ENCODE measurements at regions not wholly inside any gene's neighbourhood (a gene's known extent, or its start where the extent isn't known, plus 50 kb on each side); places are given as distances from the start of the nearest gene placed in this dataset.

GRCh38 chr9:135196474-135196873 lies 109.0 kb downstream of the OLFM1 start:
- DNase-seq (ENCODE audit: low spot score), result no peak

- DNase-seq (ENCODE audit: low spot score), result no peak
Measured at GRCh38 chr9:135198144-135198543, 110.7 kb downstream of the OLFM1 start.

GRCh38 chr9:135198586-135199285 lies 111.3 kb downstream of the OLFM1 start:
- no peak for DNase-seq (ENCODE audit: low spot score)

GRCh38 chr9:135199489-135199888 lies 112.0 kb downstream of the OLFM1 start:
- DNase-seq (ENCODE audit: low spot score), result no peak

- no peak for DNase-seq (ENCODE audit: low spot score)
Measured at GRCh38 chr9:135201711-135202110, 114.2 kb downstream of the OLFM1 start.

GRCh38 chr9:135204177-135204576 lies 116.7 kb downstream of the OLFM1 start:
- no peak for DNase-seq (ENCODE audit: low spot score)

GRCh38 chr9:135209136-135209535 lies 121.7 kb downstream of the OLFM1 start:
- DNase-seq (ENCODE audit: low spot score), result no peak

- DNase-seq (ENCODE audit: low spot score), result no peak
Measured at GRCh38 chr9:135209852-135210251, 122.4 kb downstream of the OLFM1 start.

GRCh38 chr9:135210676-135211523 lies 123.4 kb downstream of the OLFM1 start:
- no peak for DNase-seq (ENCODE audit: low spot score)

- no peak for DNase-seq (ENCODE audit: low spot score)
Measured at GRCh38 chr9:135211524-135211890, 124.0 kb downstream of the OLFM1 start.

- no peak for DNase-seq (ENCODE audit: low spot score)
Measured at GRCh38 chr9:135212961-135213360, 125.5 kb downstream of the OLFM1 start.

GRCh38 chr9:135213566-135213965 lies 126.1 kb downstream of the OLFM1 start:
- DNase-seq (ENCODE audit: low spot score), result no peak

GRCh38 chr9:135214054-135214640 lies 126.7 kb downstream of the OLFM1 start:
- DNase-seq (ENCODE audit: low spot score), result no peak

- no peak for DNase-seq (ENCODE audit: low spot score)
Measured at GRCh38 chr9:135214706-135215105, 127.2 kb downstream of the OLFM1 start.

- DNase-seq (ENCODE audit: low spot score), result no peak
Measured at GRCh38 chr9:135215571-135216161, 128.2 kb downstream of the OLFM1 start.

GRCh38 chr9:135216236-135216635 lies 128.8 kb downstream of the OLFM1 start:
- no peak for DNase-seq (ENCODE audit: low spot score)

- no peak for DNase-seq (ENCODE audit: low spot score)
Measured at GRCh38 chr9:135216791-135217441, 129.4 kb downstream of the OLFM1 start.

GRCh38 chr9:135217836-135218235 lies 130.4 kb downstream of the OLFM1 start:
- no peak for DNase-seq (ENCODE audit: low spot score)

GRCh38 chr9:135218331-135219225 lies 131.1 kb downstream of the OLFM1 start:
- DNase-seq (ENCODE audit: low spot score), result no peak

GRCh38 chr9:135219676-135220600 lies 132.5 kb downstream of the OLFM1 start:
- no peak for DNase-seq (ENCODE audit: low spot score)

Data from NAMALWA (cell line).